Neural progenitor cell (in vitro differentiated cells): ENCODE measurements at regions not wholly inside any gene's neighbourhood (a gene's known extent, or its start where the extent isn't known, plus 50 kb on each side); places are given as distances from the start of the nearest gene placed in this dataset.

Experiments used
- DNase-seq: peaks from one replicate; pipeline ENCODE4 v3.0.0-alpha.2; 2016; ENCODE audit warnings: low spot score
- H2AFZ ChIP-seq: fragments of 200-600 bp; sonication (generic); replicated peaks from 2 replicates; pipeline ENCODE4 v1.6.1; 2016; ENCODE audit warnings: antibody characterized with exemption
- H3F3A ChIP-seq: fragments of 200-600 bp; sonication (generic); 2 replicates; pipeline ENCODE4 v1.6.1; 2016; ENCODE audit warnings: antibody characterized with exemption, low read depth
- H3K27ac ChIP-seq: fragments of 200-600 bp; sonication (generic); 2 replicates; pipeline ENCODE4 v1.5.1; 2016; ENCODE audit warnings: mild to moderate bottlenecking
- H3K27me3 ChIP-seq: fragments of 200-600 bp; sonication (generic); 2 replicates; pipeline ENCODE4 v1.6.1; 2016; ENCODE audit warnings: mild to moderate bottlenecking, moderate library complexity
- H3K36me3 ChIP-seq: fragments of 200-600 bp; sonication (generic); 2 replicates; pipeline ENCODE4 v1.5.1; 2016
- H3K4me1 ChIP-seq: fragments of 200-600 bp; sonication (generic); 2 replicates; pipeline ENCODE4 v1.6.1; 2016; ENCODE audit warnings: mixed run types
- H3K4me2 ChIP-seq: fragments of 200-600 bp; sonication (generic); 2 replicates; pipeline ENCODE4 v1.6.1; 2016
- H3K4me3 ChIP-seq: fragments of 200-600 bp; sonication (generic); 2 replicates; pipeline ENCODE4 v1.5.1; 2016
- H3K79me2 ChIP-seq: fragments of 200-600 bp; sonication (generic); 2 replicates; pipeline ENCODE4 v1.6.1; 2016; ENCODE audit warnings: low read depth
- H3K9ac ChIP-seq: fragments of 200-600 bp; sonication (generic); 2 replicates; pipeline ENCODE4 v1.6.1; 2016
- H3K9me3 ChIP-seq: fragments of 200-600 bp; sonication (generic); 2 replicates; pipeline ENCODE4 v1.5.1; 2016; ENCODE audit warnings: low read depth
- H4K20me1 ChIP-seq: fragments of 200-600 bp; sonication (generic); 2 replicates; pipeline ENCODE4 v1.6.1; 2016; ENCODE audit warnings: low read depth
- H3K27ac Mint-ChIP-seq: 3 replicates; pipeline ENCODE4 v1.8.0; 2021; ENCODE audit warnings: mixed read lengths
- H3K27me3 Mint-ChIP-seq: 2 replicates; pipeline ENCODE4 v1.8.0; 2022; ENCODE audit warnings: low read depth, mild to moderate bottlenecking, inconsistent platforms, moderate library complexity, mixed read lengths; ENCODE audit not compliant: insufficient read depth
- H3K36me3 Mint-ChIP-seq: 3 replicates; pipeline ENCODE4 v1.8.0; 2021; ENCODE audit warnings: mixed read lengths
- H3K4me1 Mint-ChIP-seq: 3 replicates; pipeline ENCODE4 v1.8.0; 2021; ENCODE audit warnings: mixed read lengths
- H3K4me3 Mint-ChIP-seq: 3 replicates; pipeline ENCODE4 v1.8.0; 2021; ENCODE audit warnings: mild to moderate bottlenecking, moderate library complexity, mixed read lengths
- H3K9me3 Mint-ChIP-seq: 3 replicates; pipeline ENCODE4 v1.8.0; 2020; ENCODE audit warnings: mixed read lengths
- CTCF ChIP-seq: fragments of 200-600 bp; sonication (generic); IDR thresholded peaks from 2 replicates; pipeline ENCODE4 v1.5.1; 2017; ENCODE audit warnings: antibody characterized with exemption, mild to moderate bottlenecking
- EZH2 ChIP-seq: fragments of 200-600 bp; sonication (generic); IDR thresholded peaks from 2 replicates; pipeline ENCODE4 v1.6.1; 2017; ENCODE audit warnings: antibody characterized with exemption, mild to moderate bottlenecking, moderate library complexity
- EZH2phosphoT487 ChIP-seq: fragments of 200-600 bp; sonication (generic); IDR thresholded peaks from 2 replicates; pipeline ENCODE4 v1.6.1; 2017; ENCODE audit warnings: antibody characterized with exemption

- Mint-ChIP-seq H3K9me3 (no peaks in the 10 kb centered on the region), H3K27ac (no peak overlapping the region), H3K36me3 (no peaks in the 10 kb centered on the region), H3K27me3 (no peaks in the 10 kb centered on the region), H3K4me1 (peaks cover 8% of the 10 kb centered on the region), H3K4me3 (no peak overlapping the region)
- no peak overlapping the region for H3K27ac ChIP-seq
- H3K4me1 ChIP-seq = peaks cover 7% of the 10 kb centered on the region
- H3K79me2 ChIP-seq = no peaks in the 10 kb centered on the region
- H3K9me3 ChIP-seq = no peaks in the 10 kb centered on the region
- no peak overlapping the region for H3K4me3 ChIP-seq
- no peak overlapping the region for H3K4me2 ChIP-seq
- DNase-seq = no peak
- no peak overlapping the region for H3K9ac ChIP-seq
- no peaks in the 10 kb centered on the region for H3K27me3 ChIP-seq
- H3K36me3 ChIP-seq = no peaks in the 10 kb centered on the region
- H3F3A ChIP-seq = no peaks in the 10 kb centered on the region
- no peak overlapping the region for H2AFZ ChIP-seq
- TF ChIP-seq EZH2 (no peak), EZH2phosphoT487 (no peak), CTCF (no peak)
- no peaks in the 10 kb centered on the region for H4K20me1 ChIP-seq
These were observed 181.9 kb downstream of the LMO4 start for GRCh38 chr1:87510540-87510939.

DNA sequence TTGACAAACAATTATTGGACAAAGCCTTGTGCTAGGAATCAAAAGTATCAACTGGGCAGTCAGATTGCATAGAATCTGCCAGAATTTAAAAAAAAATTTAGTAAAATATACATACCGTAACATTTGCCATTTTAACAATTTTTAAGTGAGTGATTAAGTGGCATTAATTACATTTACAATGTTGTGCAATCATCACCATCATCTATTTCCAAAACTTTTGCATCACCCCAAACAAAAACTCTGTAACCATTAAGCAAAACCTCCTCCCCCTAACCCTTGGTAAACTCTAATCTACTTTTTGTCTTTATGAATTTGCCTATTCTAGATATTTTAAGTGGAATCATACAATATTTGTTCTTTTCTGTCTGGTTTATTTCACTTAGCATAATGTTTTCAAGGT lies 182.8 kb downstream of the LMO4 start:
- H3K9me3 ChIP-seq = no peaks in the 10 kb centered on the region
- H4K20me1 ChIP-seq = no peaks in the 10 kb centered on the region
- H3K36me3 ChIP-seq = no peaks in the 10 kb centered on the region
- no peak overlapping the region for H3K4me2 ChIP-seq
- TF ChIP-seq EZH2 = no peak
- TF ChIP-seq EZH2phosphoT487 = no peak
- TF ChIP-seq CTCF = no peak
- Mint-ChIP-seq H3K36me3 (no peaks in the 10 kb centered on the region), H3K4me1 (peaks cover 4% of the 10 kb centered on the region), H3K4me3 (no peak overlapping the region), H3K27ac (no peak overlapping the region), H3K27me3 (no peaks in the 10 kb centered on the region), H3K9me3 (peaks cover 3% of the 10 kb centered on the region)
- no peaks in the 10 kb centered on the region for H3F3A ChIP-seq
- no peak overlapping the region for H3K27ac ChIP-seq
- DNase-seq = no peak
- no peak overlapping the region for H2AFZ ChIP-seq
- no peaks in the 10 kb centered on the region for H3K27me3 ChIP-seq
- H3K9ac ChIP-seq = no peak overlapping the region
- H3K4me1 ChIP-seq = peaks cover 7% of the 10 kb centered on the region
- H3K4me3 ChIP-seq = no peak overlapping the region
- H3K79me2 ChIP-seq = no peaks in the 10 kb centered on the region

DNA sequence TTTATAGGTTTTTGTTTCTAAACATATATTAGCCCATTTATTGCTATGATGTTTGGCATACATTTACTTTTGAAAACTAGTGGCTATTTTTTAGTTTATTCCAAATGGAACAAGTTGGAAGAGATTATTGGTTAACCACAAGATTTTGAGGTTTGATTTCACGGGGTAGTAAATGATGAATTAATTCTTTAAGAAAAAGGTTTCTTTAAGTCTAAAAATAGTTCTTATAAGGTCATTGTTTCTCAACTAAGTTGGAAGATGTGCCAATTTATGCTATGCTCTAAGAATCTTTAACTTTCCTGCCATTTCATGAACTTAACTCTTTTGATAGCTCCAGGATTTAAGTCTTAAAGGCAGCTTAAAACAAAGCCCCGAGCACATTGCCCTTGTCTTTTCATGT lies 183.8 kb downstream of the LMO4 start:
- H4K20me1 ChIP-seq = no peaks in the 10 kb centered on the region
- H3K27me3 ChIP-seq = no peaks in the 10 kb centered on the region
- DNase-seq = no peak
- Mint-ChIP-seq H3K4me3 (no peak overlapping the region), H3K36me3 (no peaks in the 10 kb centered on the region), H3K4me1 (peaks cover 4% of the 10 kb centered on the region), H3K27ac (no peak overlapping the region), H3K9me3 (peaks cover 3% of the 10 kb centered on the region), H3K27me3 (no peaks in the 10 kb centered on the region)
- peaks cover 7% of the 10 kb centered on the region for H3K4me1 ChIP-seq
- no peak overlapping the region for H3K27ac ChIP-seq
- H3K9me3 ChIP-seq = no peaks in the 10 kb centered on the region
- no peaks in the 10 kb centered on the region for H3K79me2 ChIP-seq
- no peak overlapping the region for H3K4me2 ChIP-seq
- no peak overlapping the region for H3K9ac ChIP-seq
- no peaks in the 10 kb centered on the region for H3F3A ChIP-seq
- H3K4me3 ChIP-seq = no peak overlapping the region
- TF ChIP-seq EZH2 (no peak), EZH2phosphoT487 (no peak), CTCF (no peak)
- H3K36me3 ChIP-seq = no peaks in the 10 kb centered on the region
- H2AFZ ChIP-seq = peak overlapping the region; percentile 14

DNA sequence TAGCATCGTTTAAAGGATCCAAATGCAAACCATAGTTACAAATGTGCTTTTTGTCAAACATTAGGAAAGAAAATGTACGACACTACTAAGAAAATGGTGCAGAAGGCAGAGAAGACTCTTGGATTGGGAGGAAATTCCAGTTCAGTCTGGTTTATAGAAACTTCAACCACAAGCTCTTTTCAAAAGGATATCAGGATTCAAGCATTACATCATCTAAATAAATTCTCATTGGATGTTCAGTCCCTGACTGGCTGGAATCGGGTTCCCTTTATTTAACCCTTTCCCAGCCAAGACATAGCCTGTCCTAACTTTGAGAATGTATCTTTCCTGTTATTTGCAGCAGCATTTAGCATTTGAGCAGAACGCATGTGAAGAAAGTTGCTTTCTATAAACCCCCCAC lies 184.6 kb downstream of the LMO4 start:
- Histone ChIP-seq H3K36me3 (no peaks in the 10 kb centered on the region), H3K4me3 (no peak overlapping the region), H3K27me3 (no peaks in the 10 kb centered on the region), H4K20me1 (no peaks in the 10 kb centered on the region), H3K9ac (no peak overlapping the region), H3K4me1 (peaks cover under 1% of the 10 kb centered on the region), H3K79me2 (no peaks in the 10 kb centered on the region), H2AFZ (peak overlapping the region; percentile 14), H3K27ac (no peak overlapping the region), H3F3A (no peaks in the 10 kb centered on the region), H3K9me3 (no peaks in the 10 kb centered on the region), H3K4me2 (no peak overlapping the region)
- Mint-ChIP-seq H3K36me3 (no peaks in the 10 kb centered on the region), H3K27me3 (peaks cover 3% of the 10 kb centered on the region), H3K27ac (peak overlapping the region; percentile 72), H3K4me3 (no peak overlapping the region), H3K9me3 (peaks cover 3% of the 10 kb centered on the region), H3K4me1 (peaks cover 4% of the 10 kb centered on the region)
- DNase-seq = peak; percentile 16
- no peak for TF ChIP-seq EZH2phosphoT487
- TF ChIP-seq EZH2 = no peak
- no peak for TF ChIP-seq CTCF
